ENCODE measurements at regions not wholly inside any gene's neighbourhood (a gene's known extent, or its start where the extent isn't known, plus 50 kb on each side); places are given as distances from the start of the nearest gene placed in this dataset.

DNA sequence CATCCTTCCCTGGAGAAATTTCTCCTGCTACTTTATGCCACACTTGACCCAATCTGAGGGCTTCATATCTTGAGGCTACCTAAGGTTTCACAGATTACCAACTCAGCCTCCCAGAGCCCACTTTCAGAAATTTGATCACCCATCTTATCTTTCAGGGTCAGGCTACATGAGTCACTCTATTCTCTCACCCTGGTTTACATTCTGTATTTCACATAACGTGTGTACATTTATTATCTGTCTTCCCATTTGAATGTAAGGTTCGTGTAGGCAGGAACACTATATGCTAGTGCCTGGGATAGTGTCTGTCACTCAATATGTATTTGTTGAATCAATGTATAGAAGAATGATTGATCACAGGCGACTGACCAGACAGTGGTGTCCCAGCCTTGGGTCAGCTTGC lies 124.8 kb downstream of the UBE2U start:
- TF ChIP-seq, protein P1, sequence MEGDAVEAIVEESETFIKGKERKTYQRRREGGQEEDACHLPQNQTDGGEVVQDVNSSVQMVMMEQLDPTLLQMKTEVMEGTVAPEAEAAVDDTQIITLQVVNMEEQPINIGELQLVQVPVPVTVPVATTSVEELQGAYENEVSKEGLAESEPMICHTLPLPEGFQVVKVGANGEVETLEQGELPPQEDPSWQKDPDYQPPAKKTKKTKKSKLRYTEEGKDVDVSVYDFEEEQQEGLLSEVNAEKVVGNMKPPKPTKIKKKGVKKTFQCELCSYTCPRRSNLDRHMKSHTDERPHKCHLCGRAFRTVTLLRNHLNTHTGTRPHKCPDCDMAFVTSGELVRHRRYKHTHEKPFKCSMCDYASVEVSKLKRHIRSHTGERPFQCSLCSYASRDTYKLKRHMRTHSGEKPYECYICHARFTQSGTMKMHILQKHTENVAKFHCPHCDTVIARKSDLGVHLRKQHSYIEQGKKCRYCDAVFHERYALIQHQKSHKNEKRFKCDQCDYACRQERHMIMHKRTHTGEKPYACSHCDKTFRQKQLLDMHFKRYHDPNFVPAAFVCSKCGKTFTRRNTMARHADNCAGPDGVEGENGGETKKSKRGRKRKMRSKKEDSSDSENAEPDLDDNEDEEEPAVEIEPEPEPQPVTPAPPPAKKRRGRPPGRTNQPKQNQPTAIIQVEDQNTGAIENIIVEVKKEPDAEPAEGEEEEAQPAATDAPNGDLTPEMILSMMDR (IDR thresholded peaks at IDR 0.05; ENCODE audit: low read depth, low read length) = no peak
- no peak for TF ChIP-seq EZH2phosphoT487 (IDR thresholded peaks at IDR 0.05; ENCODE audit: low read depth)
- no peaks in the 10 kb centered on the region for H3K27me3 ChIP-seq (ENCODE audit: low read depth, low read length)
- H3K4me3 ChIP-seq (ENCODE audit: low read length) = no peak overlapping the region
- no peaks in the 10 kb centered on the region for H3K4me1 ChIP-seq (ENCODE audit: low read length)
- H2AFZ ChIP-seq (ENCODE audit: low read depth, low read length) = no peak overlapping the region
- H3K9ac ChIP-seq (ENCODE audit: low read length) = no peak overlapping the region
- H3K79me2 ChIP-seq (ENCODE audit: low read length) = no peaks in the 10 kb centered on the region
- H3K4me2 ChIP-seq (ENCODE audit: low read length) = no peak overlapping the region
- H4K20me1 ChIP-seq (ENCODE audit: insufficient read depth, low read length) = no peaks in the 10 kb centered on the region
- H3K27ac ChIP-seq (ENCODE audit: low read length) = no peak overlapping the region
- H3K36me3 ChIP-seq (replicated peaks; ENCODE audit: low read depth, low read length) = no peaks in the 10 kb centered on the region
- no peaks in the 10 kb centered on the region for H3K9me3 ChIP-seq (ENCODE audit: insufficient read depth, low read length)

GRCh38 chr1:64330839-64331238 lies 127.4 kb downstream of the UBE2U start:
- H4K20me1 ChIP-seq (ENCODE audit: insufficient read depth, low read length) = no peaks in the 10 kb centered on the region
- H3K27ac ChIP-seq (ENCODE audit: low read length) = no peak overlapping the region
- no peak overlapping the region for H3K4me2 ChIP-seq (ENCODE audit: low read length)
- no peak overlapping the region for H3K4me3 ChIP-seq (ENCODE audit: low read length)
- no peak overlapping the region for H3K9ac ChIP-seq (ENCODE audit: low read length)
- no peak overlapping the region for H2AFZ ChIP-seq (ENCODE audit: low read depth, low read length)
- no peaks in the 10 kb centered on the region for H3K4me1 ChIP-seq (ENCODE audit: low read length)
- H3K79me2 ChIP-seq (ENCODE audit: low read length) = no peaks in the 10 kb centered on the region
- TF ChIP-seq, protein P1 (IDR thresholded peaks at IDR 0.05; ENCODE audit: low read depth, low read length) = no peak
- no peak for TF ChIP-seq EZH2phosphoT487 (IDR thresholded peaks at IDR 0.05; ENCODE audit: low read depth)
- H3K27me3 ChIP-seq (ENCODE audit: low read depth, low read length) = no peaks in the 10 kb centered on the region
- H3K9me3 ChIP-seq (ENCODE audit: insufficient read depth, low read length) = no peaks in the 10 kb centered on the region
- H3K36me3 ChIP-seq (replicated peaks; ENCODE audit: low read depth, low read length) = no peaks in the 10 kb centered on the region

GRCh38 chr1:64335636-64336035 lies 132.2 kb downstream of the UBE2U start:
- no peak overlapping the region for H3K4me3 ChIP-seq (ENCODE audit: low read length)
- H3K36me3 ChIP-seq (replicated peaks; ENCODE audit: low read depth, low read length) = no peaks in the 10 kb centered on the region
- no peaks in the 10 kb centered on the region for H4K20me1 ChIP-seq (ENCODE audit: insufficient read depth, low read length)
- no peaks in the 10 kb centered on the region for H3K79me2 ChIP-seq (ENCODE audit: low read length)
- H3K4me1 ChIP-seq (ENCODE audit: low read length) = no peaks in the 10 kb centered on the region
- no peaks in the 10 kb centered on the region for H3K9me3 ChIP-seq (ENCODE audit: insufficient read depth, low read length)
- H2AFZ ChIP-seq (ENCODE audit: low read depth, low read length) = no peak overlapping the region
- no peaks in the 10 kb centered on the region for H3K27me3 ChIP-seq (ENCODE audit: low read depth, low read length)
- no peak overlapping the region for H3K27ac ChIP-seq (ENCODE audit: low read length)
- H3K4me2 ChIP-seq (ENCODE audit: low read length) = no peak overlapping the region
- H3K9ac ChIP-seq (ENCODE audit: low read length) = no peak overlapping the region
- TF ChIP-seq EZH2phosphoT487 (IDR thresholded peaks at IDR 0.05; ENCODE audit: low read depth) = no peak
- TF ChIP-seq, protein P1 (IDR thresholded peaks at IDR 0.05; ENCODE audit: low read depth, low read length) = no peak

GRCh38 chr1:64337475-64337874 lies 132.5 kb upstream of the CACHD1 start:
- no peaks in the 10 kb centered on the region for H3K27me3 ChIP-seq (ENCODE audit: low read depth, low read length)
- H2AFZ ChIP-seq (ENCODE audit: low read depth, low read length) = no peak overlapping the region

More at GRCh38 chr1:64337475-64337874, 132.5 kb upstream of the CACHD1 start:
- H3K36me3 ChIP-seq (replicated peaks; ENCODE audit: low read depth, low read length) = no peaks in the 10 kb centered on the region
- no peaks in the 10 kb centered on the region for H3K9me3 ChIP-seq (ENCODE audit: insufficient read depth, low read length)
- H3K9ac ChIP-seq (ENCODE audit: low read length) = no peak overlapping the region
- no peak overlapping the region for H3K27ac ChIP-seq (ENCODE audit: low read length)
- TF ChIP-seq, protein P1 (IDR thresholded peaks at IDR 0.05; ENCODE audit: low read depth, low read length) = no peak
- TF ChIP-seq EZH2phosphoT487 (IDR thresholded peaks at IDR 0.05; ENCODE audit: low read depth) = no peak
- no peak overlapping the region for H3K4me2 ChIP-seq (ENCODE audit: low read length)
- no peaks in the 10 kb centered on the region for H3K79me2 ChIP-seq (ENCODE audit: low read length)
- H3K4me3 ChIP-seq (ENCODE audit: low read length) = no peak overlapping the region
- H3K4me1 ChIP-seq (ENCODE audit: low read length) = no peaks in the 10 kb centered on the region
- H4K20me1 ChIP-seq (ENCODE audit: insufficient read depth, low read length) = no peaks in the 10 kb centered on the region

Measured in OCI-LY3 (cell line).